Fibroblast of lung (primary cell): ENCODE measurements at regions not wholly inside any gene's neighbourhood (a gene's known extent, or its start where the extent isn't known, plus 50 kb on each side); places are given as distances from the start of the nearest gene placed in this dataset.
A peak's percentile ranks its signal among the peaks of the same experiment; 100 is the strongest.

Source experiments
- DNase-seq, 2 donors: peaks; one replicate each; pipeline versions ENCODE4 v3.0.0 to v3.0.0-alpha.2; 2010; ENCODE audit warnings: low read depth in 2 of 2
- H2AFZ ChIP-seq: 2 replicates; pipeline ENCODE4 v1.5.1; 2012; ENCODE audit warnings: low read length, control low read depth, inconsistent platforms
- H3K27ac ChIP-seq: 2 replicates; pipeline ENCODE4 v1.5.1; 2011; ENCODE audit warnings: low read length, control low read depth; ENCODE audit not compliant: insufficient read depth
- H3K27me3 ChIP-seq: 2 replicates; pipeline ENCODE4 v1.5.1; 2011; ENCODE audit warnings: mild to moderate bottlenecking, low read length; ENCODE audit not compliant: control insufficient read depth, insufficient read depth
- H3K36me3 ChIP-seq: 2 replicates; pipeline ENCODE4 v1.5.1; 2011; ENCODE audit warnings: low read length; ENCODE audit not compliant: control insufficient read depth, insufficient read depth
- H3K4me1 ChIP-seq: 2 replicates; pipeline ENCODE4 v1.5.1; 2011; ENCODE audit warnings: low read length; ENCODE audit not compliant: control insufficient read depth, insufficient read depth; ENCODE audit errors: extremely low read depth
- H3K4me2 ChIP-seq: 2 replicates; pipeline ENCODE4 v1.5.1; 2011; ENCODE audit warnings: low read length, control low read depth; ENCODE audit not compliant: insufficient read depth; ENCODE audit errors: extremely low read depth
- H3K4me3 ChIP-seq, 4 experiments: fragments of 200-600 bp in 1 of 4; sonication (generic) in 1 of 4; replicated peaks in 1 of 4; 2 replicates each; pipeline ENCODE4 v1.5.1; 2011 to 2016; ENCODE audit warnings: low read length in 4 of 4, low read depth in 3 of 4, mild to moderate bottlenecking in 3 of 4, control low read depth in 2 of 4, inconsistent platforms in 1 of 4, mixed read lengths in 1 of 4; ENCODE audit not compliant: insufficient read depth in 1 of 4; ENCODE audit errors: control extremely low read depth in 1 of 4
- H3K79me2 ChIP-seq: 2 replicates; pipeline ENCODE4 v1.5.1; 2012; ENCODE audit warnings: mild to moderate bottlenecking, low read length, inconsistent platforms; ENCODE audit not compliant: control insufficient read depth, insufficient read depth
- H3K9ac ChIP-seq: 2 replicates; pipeline ENCODE4 v1.5.1; 2011; ENCODE audit warnings: mild to moderate bottlenecking, low read length, control low read depth; ENCODE audit not compliant: insufficient read depth
- H3K9me3 ChIP-seq: 2 replicates; pipeline ENCODE4 v1.5.1; 2012; ENCODE audit warnings: low read depth, low read length; ENCODE audit not compliant: control insufficient read depth, insufficient read depth
- H4K20me1 ChIP-seq: 2 replicates; pipeline ENCODE4 v1.5.1; 2011; ENCODE audit warnings: low read length; ENCODE audit not compliant: control insufficient read depth, insufficient read depth; ENCODE audit errors: extremely low read depth
- CTCF ChIP-seq, 2 donors: IDR thresholded peaks in 1 of 2; conservative IDR thresholded peaks in 1 of 2; 1 replicate in 1 of 2; 2 replicates in 1 of 2; pipeline ENCODE4 v1.5.1; 2011 to 2012; ENCODE audit warnings: low read length in 2 of 2, control low read depth in 1 of 2, inconsistent platforms in 1 of 2, low read depth in 1 of 2, mild to moderate bottlenecking in 1 of 2
- EZH2 ChIP-seq: IDR thresholded peaks from 2 replicates; pipeline ENCODE4 v1.5.1; 2012; ENCODE audit warnings: low read length, control low read depth, mild to moderate bottlenecking; ENCODE audit errors: missing control alignments

- Histone ChIP-seq H3K27ac (no peak overlapping the region), H3K9me3 (no peaks in the 10 kb centered on the region), H3K4me2 (no peak overlapping the region), H3K79me2 (no peaks in the 10 kb centered on the region), H3K36me3 (no peaks in the 10 kb centered on the region), H3K27me3 (no peaks in the 10 kb centered on the region), H3K9ac (no peak overlapping the region), H3K4me3 (no peak overlapping the region), H2AFZ (no peak overlapping the region), H3K4me1 (peaks cover 7% of the 10 kb centered on the region), H4K20me1 (no peaks in the 10 kb centered on the region)
- TF ChIP-seq EZH2 (no peak), CTCF (conservative IDR thresholded peaks at IDR 0.05 in 1 of 2, IDR thresholded peaks at IDR 0.05 in 1 of 2; ENCODE audit: low read depth in 1 of 2, low read length in 2 of 2) (no peak)
- peak in 1 of 2 donors; percentile 52 for DNase-seq
These were observed 77.2 kb downstream of the BTG1 start for GRCh38 chr12:92068459-92068858.

DNA sequence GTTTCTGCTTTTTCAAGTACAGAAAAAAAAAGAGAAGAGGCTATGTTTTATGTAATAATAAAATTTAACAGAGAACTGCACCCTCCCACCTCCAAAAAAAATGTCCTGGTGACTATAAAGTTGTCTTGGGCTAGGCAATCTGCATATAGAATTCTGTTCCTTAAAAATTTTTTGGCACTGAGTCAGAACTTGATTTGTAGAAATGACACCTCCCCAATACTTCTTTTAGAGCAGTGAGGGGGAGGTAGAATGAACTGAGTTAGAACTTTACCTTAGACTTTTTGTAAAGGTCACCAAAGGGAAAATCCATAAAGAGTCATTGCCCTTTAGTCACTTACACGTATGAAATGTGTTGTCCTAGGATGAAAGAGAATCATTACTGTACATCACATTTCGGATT lies 80.0 kb downstream of the BTG1 start:
- Histone ChIP-seq H3K4me1 (peaks cover 7% of the 10 kb centered on the region), H3K4me3 (no peak overlapping the region), H2AFZ (no peak overlapping the region), H3K79me2 (no peaks in the 10 kb centered on the region), H4K20me1 (no peaks in the 10 kb centered on the region), H3K27ac (no peak overlapping the region), H3K9me3 (no peaks in the 10 kb centered on the region), H3K9ac (no peak overlapping the region), H3K36me3 (no peaks in the 10 kb centered on the region), H3K27me3 (no peaks in the 10 kb centered on the region), H3K4me2 (no peak overlapping the region)
- DNase-seq, result no peak
- no peak for TF ChIP-seq EZH2
- no peak for TF ChIP-seq CTCF (conservative IDR thresholded peaks at IDR 0.05 in 1 of 2, IDR thresholded peaks at IDR 0.05 in 1 of 2; ENCODE audit: low read depth in 1 of 2, low read length in 2 of 2)

DNA sequence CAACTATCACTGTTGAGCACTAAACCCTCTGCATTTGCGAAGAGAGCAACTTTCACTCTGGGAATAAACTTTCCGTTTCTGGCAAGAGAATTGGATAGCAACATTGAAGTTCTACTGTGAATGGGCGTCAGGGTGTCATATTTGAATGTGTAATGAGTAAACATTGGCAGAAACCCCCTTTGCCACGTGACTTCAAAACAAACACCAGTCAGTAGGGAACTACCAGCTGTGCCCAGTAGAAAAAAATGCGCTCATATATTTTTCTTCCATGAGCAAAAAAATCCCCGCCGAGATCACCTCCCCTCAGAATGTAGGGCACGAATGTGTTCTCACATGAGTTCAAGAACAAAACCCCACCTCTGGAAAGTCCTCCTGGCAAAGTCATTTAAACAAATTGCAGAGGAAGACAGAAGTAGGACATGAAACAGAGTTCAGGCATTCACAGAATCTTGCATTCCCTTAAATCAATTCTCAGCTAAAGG lies 80.6 kb downstream of the BTG1 start:
- Histone ChIP-seq H3K4me3 (peak overlapping the region in 1 of 4 experiments; percentile 2), H3K9ac (no peak overlapping the region), H3K27ac (no peak overlapping the region), H2AFZ (no peak overlapping the region), H3K79me2 (no peaks in the 10 kb centered on the region), H3K27me3 (no peaks in the 10 kb centered on the region), H3K4me1 (peaks cover 7% of the 10 kb centered on the region), H3K9me3 (no peaks in the 10 kb centered on the region), H3K4me2 (peak overlapping the region; percentile 70), H4K20me1 (no peaks in the 10 kb centered on the region), H3K36me3 (no peaks in the 10 kb centered on the region)
- no peak for TF ChIP-seq CTCF (conservative IDR thresholded peaks at IDR 0.05 in 1 of 2, IDR thresholded peaks at IDR 0.05 in 1 of 2; ENCODE audit: low read depth in 1 of 2, low read length in 2 of 2)
- no peak for TF ChIP-seq EZH2
- DNase-seq, result peak; percentile 60 to 74
